CD4-positive, alpha-beta T cell treated with Interleukin-2 at 100 ng/mL for 4 hours (primary cell): ENCODE measurements at regions not wholly inside any gene's neighbourhood (a gene's known extent, or its start where the extent isn't known, plus 50 kb on each side); places are given as distances from the start of the nearest gene placed in this dataset.

Experiments
- DNase-seq: peaks from one replicate; pipeline ENCODE4 v3.0.0-alpha.2; 2020; ENCODE audit warnings: low spot score

GRCh38 chr4:35963974-35964515 is 280.3 kb downstream of the ARAP2 start:
- no peak for DNase-seq

- DNase-seq: no peak
Observed at GRCh38 chr4:35965300-35965699, 279.0 kb downstream of the ARAP2 start.

- no peak for DNase-seq
Observed at GRCh38 chr4:35966566-35966965, 277.7 kb downstream of the ARAP2 start.

- DNase-seq: no peak
Observed at GRCh38 chr4:35970366-35970960, 273.9 kb downstream of the ARAP2 start.

- DNase-seq: no peak
Observed at GRCh38 chr4:35972814-35973213, 271.5 kb downstream of the ARAP2 start.

GRCh38 chr4:35975617-35976355 is 268.5 kb downstream of the ARAP2 start:
- DNase-seq: no peak

- DNase-seq: no peak
Observed at GRCh38 chr4:35978551-35978950, 265.8 kb downstream of the ARAP2 start.

GRCh38 chr4:35982318-35982717 is 262.0 kb downstream of the ARAP2 start:
- DNase-seq: no peak

GRCh38 chr4:35986537-35986936 is 257.8 kb downstream of the ARAP2 start:
- DNase-seq: no peak

- no peak for DNase-seq
Observed at GRCh38 chr4:35993606-35994005, 250.7 kb downstream of the ARAP2 start.

GRCh38 chr4:36000941-36001557 is 243.3 kb downstream of the ARAP2 start:
- DNase-seq: no peak

- DNase-seq: no peak
Observed at GRCh38 chr4:36003051-36003450, 241.3 kb downstream of the ARAP2 start.

GRCh38 chr4:36004204-36004851 is 240.0 kb downstream of the ARAP2 start:
- no peak for DNase-seq

GRCh38 chr4:36006226-36006625 is 238.1 kb downstream of the ARAP2 start:
- no peak for DNase-seq

GRCh38 chr4:36010397-36010929 is 233.9 kb downstream of the ARAP2 start:
- DNase-seq: no peak

GRCh38 chr4:36011381-36011780 is 232.9 kb downstream of the ARAP2 start:
- no peak for DNase-seq

GRCh38 chr4:36012503-36012902 is 231.8 kb downstream of the ARAP2 start:
- no peak for DNase-seq

GRCh38 chr4:36013206-36013605 is 231.1 kb downstream of the ARAP2 start:
- DNase-seq: no peak
